ENCODE measurements at regions not wholly inside any gene's neighbourhood (a gene's known extent, or its start where the extent isn't known, plus 50 kb on each side); places are given as distances from the start of the nearest gene placed in this dataset.

DNA sequence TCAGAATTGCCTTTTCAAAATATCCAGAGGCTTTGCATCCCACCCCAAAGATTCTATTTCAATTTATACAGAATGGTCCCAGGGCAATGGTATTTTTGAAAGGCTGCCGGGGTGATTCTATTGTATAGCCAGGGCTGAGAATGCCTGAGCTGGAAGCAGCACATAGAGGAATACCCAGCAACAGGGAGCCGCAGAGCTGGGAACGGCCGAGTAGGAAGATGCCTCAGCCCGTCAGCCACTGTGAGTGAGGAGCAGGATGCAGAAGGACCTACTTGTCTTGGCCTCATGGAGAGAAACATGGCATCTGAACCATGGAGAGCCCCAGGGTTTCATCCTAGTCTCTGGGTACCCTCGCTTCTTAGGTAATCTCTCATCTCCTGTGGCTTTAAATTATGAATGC is 170.8 kb upstream of the FHL2 start:
- no peak for TF ChIP-seq TAF1 (conservative IDR thresholded peaks at IDR 0.05)
- TF ChIP-seq, protein P1, sequence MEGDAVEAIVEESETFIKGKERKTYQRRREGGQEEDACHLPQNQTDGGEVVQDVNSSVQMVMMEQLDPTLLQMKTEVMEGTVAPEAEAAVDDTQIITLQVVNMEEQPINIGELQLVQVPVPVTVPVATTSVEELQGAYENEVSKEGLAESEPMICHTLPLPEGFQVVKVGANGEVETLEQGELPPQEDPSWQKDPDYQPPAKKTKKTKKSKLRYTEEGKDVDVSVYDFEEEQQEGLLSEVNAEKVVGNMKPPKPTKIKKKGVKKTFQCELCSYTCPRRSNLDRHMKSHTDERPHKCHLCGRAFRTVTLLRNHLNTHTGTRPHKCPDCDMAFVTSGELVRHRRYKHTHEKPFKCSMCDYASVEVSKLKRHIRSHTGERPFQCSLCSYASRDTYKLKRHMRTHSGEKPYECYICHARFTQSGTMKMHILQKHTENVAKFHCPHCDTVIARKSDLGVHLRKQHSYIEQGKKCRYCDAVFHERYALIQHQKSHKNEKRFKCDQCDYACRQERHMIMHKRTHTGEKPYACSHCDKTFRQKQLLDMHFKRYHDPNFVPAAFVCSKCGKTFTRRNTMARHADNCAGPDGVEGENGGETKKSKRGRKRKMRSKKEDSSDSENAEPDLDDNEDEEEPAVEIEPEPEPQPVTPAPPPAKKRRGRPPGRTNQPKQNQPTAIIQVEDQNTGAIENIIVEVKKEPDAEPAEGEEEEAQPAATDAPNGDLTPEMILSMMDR (IDR thresholded peaks at IDR 0.05; ENCODE audit: low read depth, low read length, missing input control) = no peak
- TF ChIP-seq GABPA (IDR thresholded peaks at IDR 0.05 in 1 of 2, conservative IDR thresholded peaks at IDR 0.05 in 1 of 2) = no peak
- TF ChIP-seq FOXA1 (IDR thresholded peaks at IDR 0.05) = no peak
- TF ChIP-seq EGR1 (IDR thresholded peaks at IDR 0.05; ENCODE audit: low read depth in 2 of 2) = no peak
- TF ChIP-seq JUND (IDR thresholded peaks at IDR 0.05) = no peak
- TF ChIP-seq YY1 (IDR thresholded peaks at IDR 0.05) = no peak
- TF ChIP-seq, protein P2, sequence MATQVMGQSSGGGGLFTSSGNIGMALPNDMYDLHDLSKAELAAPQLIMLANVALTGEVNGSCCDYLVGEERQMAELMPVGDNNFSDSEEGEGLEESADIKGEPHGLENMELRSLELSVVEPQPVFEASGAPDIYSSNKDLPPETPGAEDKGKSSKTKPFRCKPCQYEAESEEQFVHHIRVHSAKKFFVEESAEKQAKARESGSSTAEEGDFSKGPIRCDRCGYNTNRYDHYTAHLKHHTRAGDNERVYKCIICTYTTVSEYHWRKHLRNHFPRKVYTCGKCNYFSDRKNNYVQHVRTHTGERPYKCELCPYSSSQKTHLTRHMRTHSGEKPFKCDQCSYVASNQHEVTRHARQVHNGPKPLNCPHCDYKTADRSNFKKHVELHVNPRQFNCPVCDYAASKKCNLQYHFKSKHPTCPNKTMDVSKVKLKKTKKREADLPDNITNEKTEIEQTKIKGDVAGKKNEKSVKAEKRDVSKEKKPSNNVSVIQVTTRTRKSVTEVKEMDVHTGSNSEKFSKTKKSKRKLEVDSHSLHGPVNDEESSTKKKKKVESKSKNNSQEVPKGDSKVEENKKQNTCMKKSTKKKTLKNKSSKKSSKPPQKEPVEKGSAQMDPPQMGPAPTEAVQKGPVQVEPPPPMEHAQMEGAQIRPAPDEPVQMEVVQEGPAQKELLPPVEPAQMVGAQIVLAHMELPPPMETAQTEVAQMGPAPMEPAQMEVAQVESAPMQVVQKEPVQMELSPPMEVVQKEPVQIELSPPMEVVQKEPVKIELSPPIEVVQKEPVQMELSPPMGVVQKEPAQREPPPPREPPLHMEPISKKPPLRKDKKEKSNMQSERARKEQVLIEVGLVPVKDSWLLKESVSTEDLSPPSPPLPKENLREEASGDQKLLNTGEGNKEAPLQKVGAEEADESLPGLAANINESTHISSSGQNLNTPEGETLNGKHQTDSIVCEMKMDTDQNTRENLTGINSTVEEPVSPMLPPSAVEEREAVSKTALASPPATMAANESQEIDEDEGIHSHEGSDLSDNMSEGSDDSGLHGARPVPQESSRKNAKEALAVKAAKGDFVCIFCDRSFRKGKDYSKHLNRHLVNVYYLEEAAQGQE (IDR thresholded peaks at IDR 0.05) = no peak
- TF ChIP-seq SP1 (IDR thresholded peaks at IDR 0.05) = no peak
- TF ChIP-seq, protein P3, sequence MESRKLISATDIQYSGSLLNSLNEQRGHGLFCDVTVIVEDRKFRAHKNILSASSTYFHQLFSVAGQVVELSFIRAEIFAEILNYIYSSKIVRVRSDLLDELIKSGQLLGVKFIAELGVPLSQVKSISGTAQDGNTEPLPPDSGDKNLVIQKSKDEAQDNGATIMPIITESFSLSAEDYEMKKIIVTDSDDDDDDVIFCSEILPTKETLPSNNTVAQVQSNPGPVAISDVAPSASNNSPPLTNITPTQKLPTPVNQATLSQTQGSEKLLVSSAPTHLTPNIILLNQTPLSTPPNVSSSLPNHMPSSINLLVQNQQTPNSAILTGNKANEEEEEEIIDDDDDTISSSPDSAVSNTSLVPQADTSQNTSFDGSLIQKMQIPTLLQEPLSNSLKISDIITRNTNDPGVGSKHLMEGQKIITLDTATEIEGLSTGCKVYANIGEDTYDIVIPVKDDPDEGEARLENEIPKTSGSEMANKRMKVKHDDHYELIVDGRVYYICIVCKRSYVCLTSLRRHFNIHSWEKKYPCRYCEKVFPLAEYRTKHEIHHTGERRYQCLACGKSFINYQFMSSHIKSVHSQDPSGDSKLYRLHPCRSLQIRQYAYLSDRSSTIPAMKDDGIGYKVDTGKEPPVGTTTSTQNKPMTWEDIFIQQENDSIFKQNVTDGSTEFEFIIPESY (IDR thresholded peaks at IDR 0.05) = no peak
- TF ChIP-seq RXRA (IDR thresholded peaks at IDR 0.05) = no peak

All from liver (tissue), 3 donors.